Mucosa of gallbladder (tissue), 1 donor: ENCODE measurements at regions not wholly inside any gene's neighbourhood (a gene's known extent, or its start where the extent isn't known, plus 50 kb on each side); places are given as distances from the start of the nearest gene placed in this dataset.

Source experiments
- DNase-seq: peaks from one replicate; pipeline ENCODE4 v3.0.0-alpha.2; 2020; ENCODE audit warnings: low spot score
- donor health status: DM: no; HTN: no; CAD: no.

- no peak for DNase-seq
Observed at GRCh38 chr10:105982735-105983134, 1181.8 kb downstream of the SORCS1 start.

GRCh38 chr10:105981679-105982078, 1182.8 kb downstream of the SORCS1 start:
- no peak for DNase-seq

- DNase-seq: no peak
Observed at GRCh38 chr10:105974803-105975456, 1189.6 kb downstream of the SORCS1 start.

- no peak for DNase-seq
Observed at GRCh38 chr10:105973902-105974301, 1190.6 kb downstream of the SORCS1 start.

GRCh38 chr10:105973360-105973759, 1191.1 kb downstream of the SORCS1 start:
- no peak for DNase-seq

GRCh38 chr10:105971460-105971859, 1193.0 kb downstream of the SORCS1 start:
- no peak for DNase-seq

GRCh38 chr10:105969884-105970377, 1194.6 kb downstream of the SORCS1 start:
- DNase-seq: no peak

- DNase-seq: no peak
Observed at GRCh38 chr10:105968666-105969065, 1195.8 kb downstream of the SORCS1 start.

- DNase-seq: no peak
Observed at GRCh38 chr10:105967256-105967655, 1197.2 kb downstream of the SORCS1 start.

GRCh38 chr10:105965141-105965540, 1199.4 kb downstream of the SORCS1 start:
- no peak for DNase-seq

- no peak for DNase-seq
Observed at GRCh38 chr10:105964009-105964408, 1200.5 kb downstream of the SORCS1 start.

- no peak for DNase-seq
Observed at GRCh38 chr10:105963334-105963884, 1201.1 kb downstream of the SORCS1 start.

GRCh38 chr10:105956550-105956949, 1208.0 kb downstream of the SORCS1 start:
- no peak for DNase-seq

GRCh38 chr10:105953861-105954260, 1210.6 kb downstream of the SORCS1 start:
- no peak for DNase-seq

- no peak for DNase-seq
Observed at GRCh38 chr10:105953056-105953455, 1211.5 kb downstream of the SORCS1 start.

- no peak for DNase-seq
Observed at GRCh38 chr10:105952153-105952552, 1212.4 kb downstream of the SORCS1 start.

GRCh38 chr10:105950410-105950809, 1214.1 kb downstream of the SORCS1 start:
- DNase-seq: peak; percentile 28

GRCh38 chr10:105949721-105950120, 1214.8 kb downstream of the SORCS1 start:
- no peak for DNase-seq

- no peak for DNase-seq
Observed at GRCh38 chr10:105925045-105925785, 1239.3 kb downstream of the SORCS1 start.

- no peak for DNase-seq
Observed at GRCh38 chr10:105921348-105921747, 1243.2 kb downstream of the SORCS1 start.

GRCh38 chr10:105914432-105914831, 1250.1 kb downstream of the SORCS1 start:
- DNase-seq: no peak

GRCh38 chr10:105908701-105909100, 1255.8 kb downstream of the SORCS1 start:
- no peak for DNase-seq

GRCh38 chr10:105885495-105885894, 1244.4 kb downstream of the SORCS3 start:
- no peak for DNase-seq
